ENCODE measurements at regions not wholly inside any gene's neighbourhood (a gene's known extent, or its start where the extent isn't known, plus 50 kb on each side); places are given as distances from the start of the nearest gene placed in this dataset.

DNA sequence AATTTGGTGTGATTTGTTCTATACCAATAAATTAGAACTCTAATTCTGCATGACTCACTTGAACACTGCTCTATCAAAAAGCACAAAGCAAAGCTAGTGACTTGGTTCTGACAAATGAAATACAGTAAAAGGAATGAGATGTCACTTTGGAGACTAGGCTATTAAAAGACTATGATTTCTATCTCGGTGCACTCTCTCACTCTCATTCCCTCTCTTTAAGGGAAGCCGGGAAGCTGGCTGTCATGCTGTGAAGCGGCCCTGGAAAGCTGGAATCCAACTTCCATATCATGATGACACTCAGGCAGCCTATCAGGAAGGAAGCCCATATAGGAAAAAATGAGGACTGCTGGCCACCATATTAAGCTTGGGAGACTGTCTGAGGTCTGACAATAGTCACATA lies 590.1 kb upstream of the CBLB start:
- Histone ChIP-seq H3K9me3 (peaks cover 3% of the 10 kb centered on the region), H3K27me3 (replicated peaks; ENCODE audit: insufficient read depth) (no peaks in the 10 kb centered on the region), H3K27ac (no peak overlapping the region), H3K36me3 (no peaks in the 10 kb centered on the region), H3K4me3 (no peak overlapping the region), H3K4me1 (ENCODE audit: control insufficient read depth in 1 of 2, low read depth in 2 of 2) (peaks cover 2 to 15% of the 10 kb centered on the region in 2 donors)
- ATAC-seq (ENCODE audit: insufficient number of reproducible peaks, low FRiP score, low read depth): no peak
- no peak for DNase-seq (ENCODE audit: low spot score)
- TF ChIP-seq, protein P1, sequence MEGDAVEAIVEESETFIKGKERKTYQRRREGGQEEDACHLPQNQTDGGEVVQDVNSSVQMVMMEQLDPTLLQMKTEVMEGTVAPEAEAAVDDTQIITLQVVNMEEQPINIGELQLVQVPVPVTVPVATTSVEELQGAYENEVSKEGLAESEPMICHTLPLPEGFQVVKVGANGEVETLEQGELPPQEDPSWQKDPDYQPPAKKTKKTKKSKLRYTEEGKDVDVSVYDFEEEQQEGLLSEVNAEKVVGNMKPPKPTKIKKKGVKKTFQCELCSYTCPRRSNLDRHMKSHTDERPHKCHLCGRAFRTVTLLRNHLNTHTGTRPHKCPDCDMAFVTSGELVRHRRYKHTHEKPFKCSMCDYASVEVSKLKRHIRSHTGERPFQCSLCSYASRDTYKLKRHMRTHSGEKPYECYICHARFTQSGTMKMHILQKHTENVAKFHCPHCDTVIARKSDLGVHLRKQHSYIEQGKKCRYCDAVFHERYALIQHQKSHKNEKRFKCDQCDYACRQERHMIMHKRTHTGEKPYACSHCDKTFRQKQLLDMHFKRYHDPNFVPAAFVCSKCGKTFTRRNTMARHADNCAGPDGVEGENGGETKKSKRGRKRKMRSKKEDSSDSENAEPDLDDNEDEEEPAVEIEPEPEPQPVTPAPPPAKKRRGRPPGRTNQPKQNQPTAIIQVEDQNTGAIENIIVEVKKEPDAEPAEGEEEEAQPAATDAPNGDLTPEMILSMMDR (IDR thresholded peaks at IDR 0.05): no peak

DNA sequence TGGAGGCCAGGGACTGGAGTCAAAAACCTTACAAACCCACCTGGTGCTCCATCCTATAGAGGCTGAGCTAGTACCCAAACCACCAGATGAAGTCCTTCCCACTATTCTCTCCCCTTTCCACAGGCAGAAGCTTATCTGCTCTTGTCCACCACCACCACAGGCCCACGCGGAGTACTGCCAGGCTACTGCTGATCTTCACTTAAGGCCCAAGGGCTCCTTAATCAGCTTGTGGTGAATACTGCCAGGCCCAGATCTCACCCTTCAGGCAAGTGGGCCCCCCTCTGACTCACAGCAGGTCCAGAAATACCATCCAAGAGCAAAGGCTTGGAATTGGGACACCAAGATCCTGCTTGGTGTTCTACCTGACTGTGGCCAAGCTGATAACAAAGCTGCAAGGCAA lies 598.1 kb upstream of the CBLB start:
- ATAC-seq (ENCODE audit: insufficient number of reproducible peaks, low FRiP score, low read depth) (no peak), DNase-seq (ENCODE audit: low spot score) (no peak)
- TF ChIP-seq, protein P1 (IDR thresholded peaks at IDR 0.05): no peak
- no peak overlapping the region for H3K27ac ChIP-seq
- H3K36me3 ChIP-seq: no peaks in the 10 kb centered on the region
- no peaks in the 10 kb centered on the region for H3K4me1 ChIP-seq (ENCODE audit: control insufficient read depth in 1 of 2, low read depth in 2 of 2)
- no peaks in the 10 kb centered on the region for H3K27me3 ChIP-seq (replicated peaks; ENCODE audit: insufficient read depth)
- no peak overlapping the region for H3K4me3 ChIP-seq
- peaks cover 3% of the 10 kb centered on the region for H3K9me3 ChIP-seq

DNA sequence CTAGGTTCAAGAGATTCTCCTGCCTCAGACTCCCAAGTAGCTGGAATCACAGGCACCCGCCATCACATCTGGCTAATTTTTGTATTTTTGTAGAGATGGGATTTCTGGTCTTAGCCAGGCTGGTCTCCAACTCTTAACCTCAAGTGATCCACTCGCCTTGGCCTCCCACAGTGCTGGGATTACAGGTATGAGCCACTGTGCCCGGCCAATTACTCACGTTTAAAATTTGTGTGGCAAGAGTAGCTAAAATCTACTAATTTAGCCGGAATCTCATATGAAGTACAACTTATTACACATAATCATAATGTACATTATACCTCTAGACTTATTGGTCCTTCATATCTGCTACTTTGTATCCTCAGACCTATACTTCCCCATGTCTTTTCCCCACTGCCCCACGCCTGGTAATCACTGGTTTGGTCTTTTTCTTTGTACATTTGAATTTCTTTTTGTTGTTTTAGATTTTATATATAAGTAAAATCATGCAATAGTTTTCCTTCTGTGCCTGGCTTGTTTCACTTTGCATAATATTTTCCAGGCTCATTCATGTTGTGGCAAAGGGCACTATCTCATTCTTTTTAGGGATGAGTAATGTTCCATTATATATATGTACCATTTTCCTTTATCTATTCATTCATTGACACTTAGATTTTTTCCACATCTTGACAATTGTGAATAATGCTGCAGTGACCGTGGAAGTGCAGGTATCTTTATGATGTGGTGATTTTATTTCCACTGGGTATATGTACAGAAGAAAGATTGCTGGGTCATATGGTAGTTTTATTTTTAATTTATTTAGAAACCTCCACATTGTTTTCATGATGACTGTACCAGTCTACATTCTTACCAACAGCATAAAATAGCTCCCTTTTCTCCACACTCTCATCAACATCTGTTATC lies 605.0 kb upstream of the CBLB start:
- no peaks in the 10 kb centered on the region for H3K27me3 ChIP-seq (replicated peaks; ENCODE audit: insufficient read depth)
- no peaks in the 10 kb centered on the region for H3K36me3 ChIP-seq
- no peak for DNase-seq (ENCODE audit: low spot score)
- H3K4me3 ChIP-seq: no peak overlapping the region
- TF ChIP-seq, protein P1 (IDR thresholded peaks at IDR 0.05): no peak
- no peaks in the 10 kb centered on the region for H3K9me3 ChIP-seq
- no peak for ATAC-seq (ENCODE audit: insufficient number of reproducible peaks, low FRiP score, low read depth)
- no peak overlapping the region for H3K27ac ChIP-seq
- no peaks in the 10 kb centered on the region for H3K4me1 ChIP-seq (ENCODE audit: control insufficient read depth in 1 of 2, low read depth in 2 of 2)

DNA sequence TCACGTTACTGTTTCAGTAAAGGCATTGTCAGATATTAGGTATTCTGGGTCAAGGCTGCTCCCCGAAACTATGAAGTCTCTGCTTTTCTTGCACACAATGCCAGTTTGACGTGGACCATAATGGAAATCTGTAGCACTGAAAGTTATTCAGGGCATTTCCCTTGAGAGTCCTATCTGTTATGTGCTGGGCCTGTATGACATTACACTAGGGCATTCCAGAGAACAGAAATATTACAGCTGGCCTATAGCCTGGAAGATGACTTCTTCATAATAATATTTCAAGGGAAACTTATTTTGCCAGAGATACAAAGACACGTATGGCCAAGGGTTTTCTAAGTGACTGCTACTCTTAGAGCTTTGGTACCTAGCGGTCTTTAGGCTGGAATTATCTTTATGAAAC lies 613.6 kb upstream of the CBLB start:
- no peak for DNase-seq (ENCODE audit: low spot score)
- no peak overlapping the region for H3K27ac ChIP-seq

DNA sequence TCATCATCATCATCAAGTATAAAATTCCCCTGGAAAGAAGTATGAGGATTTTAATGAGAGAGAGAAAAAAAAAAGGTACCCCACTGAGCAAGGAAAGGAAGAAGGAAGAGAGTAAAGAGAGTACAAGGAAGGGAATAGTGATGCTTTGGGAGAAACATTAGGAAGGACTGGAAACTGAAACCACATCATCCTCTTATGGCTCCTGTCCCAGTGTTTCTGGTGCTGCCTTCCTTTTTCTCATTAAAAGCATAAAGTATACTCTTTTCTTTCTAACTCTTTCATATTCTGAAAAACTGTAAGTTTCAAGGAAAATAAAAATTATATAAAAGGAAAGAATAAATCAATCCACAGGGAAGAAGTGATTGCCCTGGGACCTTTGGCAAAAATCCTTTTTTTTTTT lies 616.4 kb upstream of the CBLB start:
- Histone ChIP-seq H3K27ac (no peak overlapping the region), H3K36me3 (no peaks in the 10 kb centered on the region), H3K27me3 (replicated peaks; ENCODE audit: insufficient read depth) (no peaks in the 10 kb centered on the region), H3K9me3 (no peaks in the 10 kb centered on the region), H3K4me1 (ENCODE audit: control insufficient read depth in 1 of 2, low read depth in 2 of 2) (no peaks in the 10 kb centered on the region), H3K4me3 (no peak overlapping the region)
- no peak for ATAC-seq (ENCODE audit: insufficient number of reproducible peaks, low FRiP score, low read depth)
- TF ChIP-seq, protein P1 (IDR thresholded peaks at IDR 0.05): no peak
- DNase-seq (ENCODE audit: low spot score): no peak

More for the DNA sequence above, 613.6 kb upstream of the CBLB start:
- no peak for ATAC-seq (ENCODE audit: insufficient number of reproducible peaks, low FRiP score, low read depth)
- H3K9me3 ChIP-seq: no peaks in the 10 kb centered on the region
- H3K27me3 ChIP-seq (replicated peaks; ENCODE audit: insufficient read depth): no peaks in the 10 kb centered on the region
- H3K4me1 ChIP-seq (ENCODE audit: control insufficient read depth in 1 of 2, low read depth in 2 of 2): no peaks in the 10 kb centered on the region
- H3K36me3 ChIP-seq: no peaks in the 10 kb centered on the region
- no peak overlapping the region for H3K4me3 ChIP-seq
- TF ChIP-seq, protein P1 (IDR thresholded peaks at IDR 0.05): no peak
